Common myeloid progenitor, CD34-positive (primary cell): ENCODE measurements at regions not wholly inside any gene's neighbourhood (a gene's known extent, or its start where the extent isn't known, plus 50 kb on each side); places are given as distances from the start of the nearest gene placed in this dataset.

Experiments
- CTCF ChIA-PET: fragments of 350-600 bp; sonication (Branson Sonifier 250); formaldehyde crosslinking; loops from one replicate; lab custom pipeline; 2021; ENCODE audit warnings: antibody characterized with exemption; lab: Charles Lee
- POLR2A ChIA-PET: fragments of 350-600 bp; sonication (Branson Sonifier 250); formaldehyde crosslinking; loops from one replicate; lab custom pipeline; 2021; ENCODE audit warnings: antibody characterized with exemption; lab: Charles Lee
- DNase-seq, 3 donors: peaks; one replicate each; pipeline versions ENCODE4 v3.0.0 to v3.0.0-alpha.2; 2013
- H3K27ac ChIP-seq, 2 experiments: 1 replicate in 1 of 2; 2 replicates in 1 of 2; pipeline ENCODE4 v1.7.0; 2013; ENCODE audit warnings: inconsistent platforms in 2 of 2, low read length in 2 of 2, mild to moderate bottlenecking in 2 of 2, low read depth in 1 of 2, moderate library complexity in 1 of 2; ENCODE audit not compliant: severe bottlenecking in 2 of 2, insufficient read depth in 1 of 2, poor library complexity in 1 of 2
- H3K27me3 ChIP-seq, 5 experiments: replicated peaks in 2 of 5; 1 replicate in 3 of 5; 2 replicates in 2 of 5; pipeline versions ENCODE4 v1.6.1 to v1.7.0; 2013; ENCODE audit warnings: low read length in 4 of 5, mild to moderate bottlenecking in 2 of 5, moderate library complexity in 2 of 5, inconsistent platforms in 1 of 5; ENCODE audit not compliant: insufficient read depth in 5 of 5, control insufficient read depth in 4 of 5
- H3K36me3 ChIP-seq, 4 experiments: 1 replicate in 2 of 4; 2 replicates in 2 of 4; pipeline versions ENCODE4 v1.6.1 to v1.7.0; 2013; ENCODE audit warnings: low read length in 3 of 4, control low read depth in 1 of 4, mild to moderate bottlenecking in 1 of 4; ENCODE audit not compliant: control insufficient read depth in 4 of 4, insufficient read depth in 4 of 4
- H3K4me1 ChIP-seq, 4 experiments: 1 replicate in 3 of 4; 2 replicates in 1 of 4; pipeline versions ENCODE4 v1.6.1 to v1.7.1; 2013; ENCODE audit warnings: low read length in 3 of 4, mild to moderate bottlenecking in 3 of 4, control low read depth in 1 of 4, inconsistent platforms in 1 of 4, moderate library complexity in 1 of 4; ENCODE audit not compliant: control insufficient read depth in 4 of 4, insufficient read depth in 4 of 4; ENCODE audit errors: control extremely low read depth in 1 of 4
- H3K4me3 ChIP-seq, 7 experiments: 1 replicate in 4 of 7; 2 replicates in 3 of 7; pipeline versions ENCODE4 v1.5.1 to v1.7.0; 2013; ENCODE audit warnings: mild to moderate bottlenecking in 7 of 7, low read length in 6 of 7, moderate library complexity in 6 of 7, inconsistent platforms in 2 of 7, low read depth in 2 of 7, control low read depth in 1 of 7; ENCODE audit not compliant: insufficient read depth in 4 of 7, control insufficient read depth in 1 of 7; ENCODE audit errors: extremely low read depth in 1 of 7
- H3K9me3 ChIP-seq, 5 experiments: 1 replicate in 4 of 5; 2 replicates in 1 of 5; pipeline versions ENCODE4 v1.6.1 to v1.7.1; 2013; ENCODE audit warnings: low read length in 4 of 5, mild to moderate bottlenecking in 2 of 5, inconsistent platforms in 1 of 5, low read depth in 1 of 5, moderate library complexity in 1 of 5; ENCODE audit not compliant: control insufficient read depth in 4 of 5, insufficient read depth in 2 of 5; ENCODE audit errors: control extremely low read depth in 1 of 5
- WGBS: methylation state at CpG from one replicate; pipeline ENCODE4 v1.1.5; 2013; ENCODE audit not compliant: insufficient coverage; 5-methylcytosine and 5-hydroxymethylcytosine counted together

DNA sequence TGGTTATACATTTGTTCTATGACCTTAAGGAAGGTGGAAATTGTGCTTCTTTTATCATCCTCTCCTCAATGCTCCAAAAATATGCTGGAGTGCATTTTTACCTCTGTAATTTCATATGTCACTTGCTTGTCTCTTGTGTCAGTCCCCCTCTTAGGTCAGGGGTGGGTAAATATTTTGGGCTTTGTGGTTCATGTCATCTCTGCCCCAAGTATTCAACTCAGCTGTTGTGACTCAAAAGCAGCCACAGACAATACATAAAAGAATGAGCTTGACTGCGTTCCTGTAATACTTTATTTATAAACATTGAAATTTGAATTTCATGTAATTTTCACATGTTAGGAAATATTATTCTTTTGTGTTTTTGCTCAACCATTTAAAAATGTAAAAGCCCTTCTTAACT is 60.4 kb upstream of the SLC24A5 start:
- no CpG with 5 or more reads among the region's 1 CpG for WGBS
- Histone ChIP-seq H3K4me1 (no peaks in the 10 kb centered on the region), H3K4me3 (no peak overlapping the region), H3K27me3 (peaks cover 0 to 4% (median 0%) of the 10 kb centered on the region in 5 experiments), H3K27ac (no peak overlapping the region), H3K9me3 (no peaks in the 10 kb centered on the region), H3K36me3 (no peaks in the 10 kb centered on the region)
- ChIA-PET POLR2A (no interaction called here), CTCF (interaction anchor here (0.6 kb wide), 1 partner anchor 23 kb away, joined by 4 read pairs; no protein-coding TSS in a partner anchor)
- no peak for DNase-seq

DNA sequence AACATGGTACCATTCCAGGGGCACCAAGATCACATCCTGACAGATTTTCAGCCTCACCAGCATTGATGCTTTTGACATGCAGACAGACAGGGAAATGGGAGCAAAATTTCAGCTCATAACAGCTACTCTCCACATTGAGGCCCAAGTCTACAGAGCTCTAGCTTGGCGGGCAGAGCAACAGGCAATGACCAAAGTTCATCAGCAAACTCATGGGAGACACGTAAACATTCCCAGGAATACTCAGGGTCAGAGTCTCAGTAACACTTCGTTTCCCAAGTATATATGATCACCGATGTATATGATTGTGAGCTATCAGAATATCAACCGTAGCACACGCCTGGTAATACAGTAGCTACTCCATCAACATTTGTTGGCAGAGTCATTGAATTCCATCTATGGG is 59.2 kb upstream of the SLC24A5 start:
- no peaks in the 10 kb centered on the region for H3K9me3 ChIP-seq
- no peak for DNase-seq
- H3K4me1 ChIP-seq: no peaks in the 10 kb centered on the region
- H3K27me3 ChIP-seq: peaks cover 0 to 5% (median 0%) of the 10 kb centered on the region in 5 experiments
- H3K36me3 ChIP-seq: no peaks in the 10 kb centered on the region
- no peak overlapping the region for H3K27ac ChIP-seq
- WGBS: 98% methylated on average over 4 of the region's 6 CpGs
- H3K4me3 ChIP-seq: no peak overlapping the region
- POLR2A ChIA-PET: no interaction called here
- CTCF ChIA-PET: no interaction called here

DNA sequence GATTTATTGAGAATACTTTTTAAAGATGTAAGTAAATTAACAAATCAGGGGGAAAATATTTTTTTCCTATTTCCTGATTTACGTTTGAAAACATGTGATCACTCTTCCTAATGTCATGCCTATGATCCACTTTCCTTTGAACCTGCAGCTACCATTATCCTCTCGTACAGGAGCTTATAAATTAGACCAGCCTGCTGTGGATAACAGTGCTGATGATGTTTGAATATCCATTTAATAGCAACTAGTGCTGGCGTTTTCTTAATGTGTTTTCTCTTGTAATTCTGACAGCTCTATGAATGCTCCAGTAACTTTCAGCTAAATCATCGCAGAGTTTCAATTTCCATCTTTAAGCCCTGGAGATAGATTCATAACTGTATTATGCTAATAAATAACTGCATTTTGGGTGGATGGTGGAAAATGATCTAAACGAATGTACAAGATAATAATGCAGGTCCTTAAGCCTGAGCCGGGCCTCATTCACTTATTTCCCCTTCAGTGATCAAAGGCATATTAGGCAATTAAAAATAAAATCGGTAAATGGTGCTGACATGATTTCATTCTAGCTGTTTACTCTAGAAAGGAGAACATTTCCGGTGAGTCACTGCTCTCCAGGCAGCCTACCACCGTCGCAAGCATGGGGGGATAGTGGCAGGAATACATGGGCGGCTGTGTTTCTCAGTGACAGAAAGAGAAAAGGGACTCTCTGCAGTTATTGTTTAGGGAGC is 58.5 kb upstream of the SLC24A5 start:
- ChIA-PET CTCF (no interaction called here), POLR2A (no interaction called here)
- H3K27me3 ChIP-seq: peaks cover 0 to 5% (median 0%) of the 10 kb centered on the region in 5 experiments
- no peaks in the 10 kb centered on the region for H3K4me1 ChIP-seq
- no peak overlapping the region for H3K4me3 ChIP-seq
- no peaks in the 10 kb centered on the region for H3K36me3 ChIP-seq
- no peak for DNase-seq
- 91% methylated on average over 7 of the region's 11 CpGs for WGBS
- no peak overlapping the region for H3K27ac ChIP-seq
- H3K9me3 ChIP-seq: no peaks in the 10 kb centered on the region

DNA sequence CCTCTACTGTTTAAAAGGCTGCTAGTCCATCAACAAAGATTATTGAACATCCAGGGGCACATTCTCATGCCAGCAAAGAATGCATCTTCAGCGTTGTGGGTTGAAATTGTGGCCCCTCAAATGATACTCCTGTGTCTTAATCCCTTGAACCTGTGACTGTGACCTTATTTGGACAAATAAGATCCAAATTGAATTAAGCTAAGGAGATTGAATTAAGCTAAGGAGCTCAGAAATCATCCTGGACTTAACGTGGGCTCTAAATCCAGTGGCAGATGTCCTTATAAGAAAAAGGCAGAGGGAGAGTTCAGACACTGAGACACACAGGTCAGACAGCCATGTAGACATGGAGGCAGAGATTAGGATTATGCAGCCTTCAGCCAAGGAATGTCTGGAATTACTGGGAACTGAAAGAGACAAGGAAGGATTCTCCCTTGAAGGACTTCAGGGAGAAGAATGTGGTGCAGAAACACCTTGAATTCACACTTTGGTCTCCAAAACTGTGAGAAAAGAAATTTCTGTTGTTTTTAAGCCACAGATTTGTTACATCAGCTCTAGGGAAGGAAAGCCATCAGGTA is 57.3 kb upstream of the SLC24A5 start:
- no peak overlapping the region for H3K4me3 ChIP-seq
- DNase-seq: no peak
- no peak overlapping the region for H3K27ac ChIP-seq
- CTCF ChIA-PET: no interaction called here
- H3K27me3 ChIP-seq: peaks cover 0 to 7% (median 0%) of the 10 kb centered on the region in 5 experiments
- H3K36me3 ChIP-seq: no peaks in the 10 kb centered on the region
- no peaks in the 10 kb centered on the region for H3K9me3 ChIP-seq
- H3K4me1 ChIP-seq: no peaks in the 10 kb centered on the region
- POLR2A ChIA-PET: no interaction called here
- WGBS: 97% methylated on average over 2 of the region's 2 CpGs

GRCh38 chr15:48064421-48064820 is 56.4 kb upstream of the SLC24A5 start:
- Histone ChIP-seq H3K27me3 (peaks cover 0 to 8% (median 0%) of the 10 kb centered on the region in 5 experiments), H3K9me3 (no peaks in the 10 kb centered on the region), H3K4me1 (no peaks in the 10 kb centered on the region), H3K27ac (no peak overlapping the region), H3K4me3 (no peak overlapping the region), H3K36me3 (no peaks in the 10 kb centered on the region)
- DNase-seq: no peak
- 80% methylated on average over 1 of the region's 2 CpGs for WGBS
- ChIA-PET POLR2A (no interaction called here), CTCF (no interaction called here)

- ChIA-PET CTCF (no interaction called here), POLR2A (no interaction called here)
- Histone ChIP-seq H3K36me3 (no peaks in the 10 kb centered on the region), H3K27me3 (peaks cover 0 to 5% (median 1%) of the 10 kb centered on the region in 5 experiments), H3K4me3 (no peak overlapping the region), H3K27ac (no peak overlapping the region), H3K9me3 (no peaks in the 10 kb centered on the region), H3K4me1 (no peaks in the 10 kb centered on the region)
- WGBS: 50% methylated on average over 2 of the region's 3 CpGs
- no peak for DNase-seq
Observed at GRCh38 chr15:48066456-48066855, 54.3 kb upstream of the SLC24A5 start.
